ENCODE measurements at regions not wholly inside any gene's neighbourhood (a gene's known extent, or its start where the extent isn't known, plus 50 kb on each side); places are given as distances from the start of the nearest gene placed in this dataset.

DNA sequence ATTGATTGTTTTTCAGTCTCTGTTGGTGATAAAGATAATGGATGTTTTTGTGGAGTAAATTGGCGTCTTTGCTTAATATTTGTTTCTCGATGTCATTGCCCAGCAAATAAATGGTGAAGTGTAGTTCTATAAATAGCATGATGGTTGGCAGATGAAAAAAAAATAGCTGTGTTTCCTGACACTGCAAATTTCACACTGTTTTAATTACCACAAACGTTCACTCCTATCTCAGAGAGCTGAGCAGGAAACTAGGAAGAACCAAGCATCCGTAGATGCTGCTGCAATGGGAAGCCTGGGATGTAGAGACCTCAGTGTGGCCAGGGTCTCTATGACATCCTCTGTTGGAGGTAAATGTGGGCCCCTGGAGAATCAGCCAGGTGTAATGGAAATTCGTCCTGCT is 183.2 kb downstream of the CYRIA start:
- Histone ChIP-seq H3K4me2 (ENCODE audit: low read depth, low read length) (no peak overlapping the region), H3K4me1 (ENCODE audit: control insufficient read depth, insufficient read depth, low read length) (no peaks in the 10 kb centered on the region), H3K79me1 (ENCODE audit: low read depth in 1 of 2, low read length in 2 of 2) (no peaks in the 10 kb centered on the region), H2BK20ac (ENCODE audit: low read depth, low read length) (no peak overlapping the region), H2AFZ (replicated peaks; ENCODE audit: low read length, poor library complexity) (no peak overlapping the region), H2BK15ac (ENCODE audit: low read depth, low read length) (no peak overlapping the region), H3K4ac (ENCODE audit: low read depth, low read length) (no peak overlapping the region), H2BK5ac (ENCODE audit: low read depth, low read length, poor library complexity, severe bottlenecking) (no peak overlapping the region), H3K27ac (ENCODE audit: insufficient read depth, low read length) (no peak overlapping the region), H4K91ac (ENCODE audit: insufficient read depth, low read depth, low read length) (no peak overlapping the region), H3K56ac (ENCODE audit: extremely low read depth, insufficient read depth, low read length) (no peak overlapping the region), H3K14ac (replicated peaks; ENCODE audit: low read depth, low read length) (no peak overlapping the region), H3K23ac (ENCODE audit: low read depth, low read length) (no peak overlapping the region), H3K9me3 (ENCODE audit: control insufficient read depth, insufficient read depth, low read length) (peaks cover 2% of the 10 kb centered on the region; the same call in 1 of the 2 replicates), H2BK120ac (ENCODE audit: low read depth, low read length) (no peak overlapping the region), H3K4me3 (ENCODE audit: insufficient read depth, low read depth, low read length) (no peak overlapping the region), H4K5ac (ENCODE audit: low read depth, low read length) (no peak overlapping the region), H2AK5ac (ENCODE audit: low read depth, low read length) (no peak overlapping the region), H3K27me3 (ENCODE audit: control insufficient read depth, insufficient read depth, low read length) (no peaks in the 10 kb centered on the region), H3K18ac (ENCODE audit: low read depth, low read length) (no peak overlapping the region), H3K9me1 (ENCODE audit: insufficient read depth, low read length) (no peaks in the 10 kb centered on the region), H4K8ac (ENCODE audit: low read depth in 2 of 2, low read length in 2 of 2) (no peak overlapping the region), H4K20me1 (ENCODE audit: insufficient read depth, low read length) (no peaks in the 10 kb centered on the region), H3K36me3 (ENCODE audit: control insufficient read depth, insufficient read depth, low read length) (no peaks in the 10 kb centered on the region), H3K9ac (ENCODE audit: low read depth, low read length) (no peak overlapping the region), H2AK9ac (replicated peaks; ENCODE audit: low read depth, low read length, poor library complexity) (no peak overlapping the region)
- ChIA-PET CTCF (no interaction called here), POLR2A (ENCODE audit: unreplicated experiment) (no interaction called here)
- intact Hi-C loops (cut with micrococcal nuclease) (no loop called here), in situ Hi-C loops (cut with MboI; ENCODE audit: low sequenced_read_pairs) (no loop called here), dilution Hi-C loops (cut with HindIII; ENCODE audit: low sequenced_read_pairs, unreplicated experiment) (no loop called here)
- DNase-seq (no peak), ATAC-seq (ENCODE audit: low read depth) (no peak)
- WGBS, 2 experiments (ENCODE audit: extremely low coverage in 2 of 2, insufficient read length in 1 of 2): no CpG with 5 or more reads among the region's 5 CpGs
- BruUV-seq (replicated peaks): no TSS peak
- no peak for TF ChIP-seq RAD21 (IDR thresholded peaks at IDR 0.05; ENCODE audit: low read length)
- no peak for TF ChIP-seq POLR2A (IDR thresholded peaks at IDR 0.05; ENCODE audit: low read depth, low read length)
- TF ChIP-seq, protein P1, sequence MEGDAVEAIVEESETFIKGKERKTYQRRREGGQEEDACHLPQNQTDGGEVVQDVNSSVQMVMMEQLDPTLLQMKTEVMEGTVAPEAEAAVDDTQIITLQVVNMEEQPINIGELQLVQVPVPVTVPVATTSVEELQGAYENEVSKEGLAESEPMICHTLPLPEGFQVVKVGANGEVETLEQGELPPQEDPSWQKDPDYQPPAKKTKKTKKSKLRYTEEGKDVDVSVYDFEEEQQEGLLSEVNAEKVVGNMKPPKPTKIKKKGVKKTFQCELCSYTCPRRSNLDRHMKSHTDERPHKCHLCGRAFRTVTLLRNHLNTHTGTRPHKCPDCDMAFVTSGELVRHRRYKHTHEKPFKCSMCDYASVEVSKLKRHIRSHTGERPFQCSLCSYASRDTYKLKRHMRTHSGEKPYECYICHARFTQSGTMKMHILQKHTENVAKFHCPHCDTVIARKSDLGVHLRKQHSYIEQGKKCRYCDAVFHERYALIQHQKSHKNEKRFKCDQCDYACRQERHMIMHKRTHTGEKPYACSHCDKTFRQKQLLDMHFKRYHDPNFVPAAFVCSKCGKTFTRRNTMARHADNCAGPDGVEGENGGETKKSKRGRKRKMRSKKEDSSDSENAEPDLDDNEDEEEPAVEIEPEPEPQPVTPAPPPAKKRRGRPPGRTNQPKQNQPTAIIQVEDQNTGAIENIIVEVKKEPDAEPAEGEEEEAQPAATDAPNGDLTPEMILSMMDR (conservative IDR thresholded peaks at IDR 0.05; ENCODE audit: low read depth, low read length): no peak
- TF ChIP-seq RCOR1 (IDR thresholded peaks at IDR 0.05; ENCODE audit: insufficient replicate concordance, low read length): no peak
- no peak for TF ChIP-seq NFE2L2 (IDR thresholded peaks at IDR 0.05; ENCODE audit: low read depth, low read length)
- TF ChIP-seq FOS (IDR thresholded peaks at IDR 0.05; ENCODE audit: low read depth, low read length): no peak

All from IMR-90 (cell line).